ENCODE measurements at regions not wholly inside any gene's neighbourhood (a gene's known extent, or its start where the extent isn't known, plus 50 kb on each side); places are given as distances from the start of the nearest gene placed in this dataset.

- no peak for DNase-seq
These were observed 58.1 kb upstream of the HEPHL1 start for GRCh38 chr11:93963072-93963471.

- DNase-seq: no peak
These were observed 53.9 kb upstream of the HEPHL1 start for GRCh38 chr11:93967258-93967657.

DNA sequence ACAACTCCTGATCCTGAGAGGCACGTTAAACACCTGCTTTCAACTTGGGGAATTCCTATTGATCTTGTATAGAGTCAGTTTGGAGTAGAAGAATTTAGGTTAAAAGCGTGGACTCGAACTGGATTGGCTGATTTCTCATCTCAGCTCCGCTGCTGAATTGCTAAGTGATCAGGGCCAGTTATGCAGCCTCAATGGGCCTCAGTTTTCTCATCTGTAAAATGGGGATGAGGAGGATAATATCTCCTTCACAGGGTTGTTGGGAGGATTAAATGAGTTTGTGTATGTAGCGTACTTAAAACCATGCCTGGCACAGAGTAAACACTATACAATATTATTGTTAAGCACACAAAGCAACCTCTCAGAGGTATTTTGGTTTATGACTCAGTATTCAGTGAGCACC, 53.2 kb upstream of the HEPHL1 start:
- no peak for DNase-seq

- DNase-seq: no peak
These were observed 50.9 kb upstream of the HEPHL1 start for GRCh38 chr11:93969925-93970922.

Data from hindlimb muscle (tissue), 1 donor.